HG03575 (cell line): ENCODE measurements at regions not wholly inside any gene's neighbourhood (a gene's known extent, or its start where the extent isn't known, plus 50 kb on each side); places are given as distances from the start of the nearest gene placed in this dataset.

Experiments
- ATAC-seq: cut with Tn5 transposase; IDR thresholded peaks from one replicate; pipeline ENCODE4 v1.9.1; 2021; ENCODE audit not compliant: unreplicated experiment, insufficient number of reproducible peaks, low FRiP score; ENCODE audit errors: extremely low read depth

DNA sequence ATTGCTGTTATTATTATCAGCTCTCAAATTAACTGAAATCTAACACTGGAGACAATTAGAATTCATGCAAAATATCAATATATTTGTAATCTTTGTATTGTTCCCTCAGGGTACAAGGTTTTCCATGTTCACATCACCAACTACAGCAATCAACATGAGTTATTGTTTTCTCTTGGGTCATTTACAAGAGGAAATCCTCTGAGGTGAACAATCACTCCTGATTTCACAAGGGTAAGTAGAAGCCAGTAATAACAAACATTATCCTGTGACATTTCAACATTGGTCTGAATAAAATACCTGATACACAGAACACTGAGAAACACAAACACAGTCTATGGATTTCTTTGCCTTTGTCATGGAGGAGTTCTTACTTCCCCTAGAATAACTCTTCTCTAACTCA, 174.0 kb downstream of the SUCNR1 start:
- ATAC-seq, result no peak

DNA sequence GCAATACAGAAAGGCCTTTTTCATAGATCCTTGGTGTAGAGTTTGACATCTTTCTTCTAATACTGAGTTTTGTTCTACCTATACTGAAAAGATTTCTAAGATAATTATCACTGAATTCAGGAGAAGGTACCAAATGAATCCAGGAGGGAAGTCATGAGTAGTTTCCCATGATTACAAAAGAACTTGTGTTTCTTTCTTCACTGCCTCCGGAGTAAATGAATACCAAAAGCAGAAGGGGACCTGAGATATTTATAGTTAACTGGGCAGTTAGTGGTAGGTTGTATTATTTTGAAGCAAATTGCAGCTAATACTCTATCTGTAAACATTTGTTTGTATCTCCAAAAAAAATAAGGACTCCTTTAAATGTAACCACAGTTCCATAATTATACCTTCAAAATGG, 175.4 kb downstream of the SUCNR1 start:
- ATAC-seq, result no peak

DNA sequence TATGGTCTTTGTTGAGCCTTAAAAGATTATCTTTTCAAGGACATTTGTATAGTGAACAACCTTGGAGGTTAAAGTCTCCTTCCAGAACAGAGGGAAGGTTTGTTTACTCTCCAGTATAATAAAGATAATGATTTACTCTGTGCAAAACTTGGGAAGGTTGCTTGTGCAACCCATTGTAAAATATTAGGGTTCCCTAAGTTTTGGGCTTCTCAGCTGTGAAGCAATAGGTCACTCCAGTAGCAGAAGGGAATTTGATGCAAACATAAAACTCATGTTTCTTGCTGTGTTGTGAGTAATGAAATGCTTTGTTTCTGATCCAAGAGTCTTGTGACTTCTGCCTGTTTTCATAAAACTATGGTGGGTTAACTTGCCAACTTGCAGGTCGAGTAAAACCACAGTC, 177.5 kb downstream of the SUCNR1 start:
- ATAC-seq, result no peak

DNA sequence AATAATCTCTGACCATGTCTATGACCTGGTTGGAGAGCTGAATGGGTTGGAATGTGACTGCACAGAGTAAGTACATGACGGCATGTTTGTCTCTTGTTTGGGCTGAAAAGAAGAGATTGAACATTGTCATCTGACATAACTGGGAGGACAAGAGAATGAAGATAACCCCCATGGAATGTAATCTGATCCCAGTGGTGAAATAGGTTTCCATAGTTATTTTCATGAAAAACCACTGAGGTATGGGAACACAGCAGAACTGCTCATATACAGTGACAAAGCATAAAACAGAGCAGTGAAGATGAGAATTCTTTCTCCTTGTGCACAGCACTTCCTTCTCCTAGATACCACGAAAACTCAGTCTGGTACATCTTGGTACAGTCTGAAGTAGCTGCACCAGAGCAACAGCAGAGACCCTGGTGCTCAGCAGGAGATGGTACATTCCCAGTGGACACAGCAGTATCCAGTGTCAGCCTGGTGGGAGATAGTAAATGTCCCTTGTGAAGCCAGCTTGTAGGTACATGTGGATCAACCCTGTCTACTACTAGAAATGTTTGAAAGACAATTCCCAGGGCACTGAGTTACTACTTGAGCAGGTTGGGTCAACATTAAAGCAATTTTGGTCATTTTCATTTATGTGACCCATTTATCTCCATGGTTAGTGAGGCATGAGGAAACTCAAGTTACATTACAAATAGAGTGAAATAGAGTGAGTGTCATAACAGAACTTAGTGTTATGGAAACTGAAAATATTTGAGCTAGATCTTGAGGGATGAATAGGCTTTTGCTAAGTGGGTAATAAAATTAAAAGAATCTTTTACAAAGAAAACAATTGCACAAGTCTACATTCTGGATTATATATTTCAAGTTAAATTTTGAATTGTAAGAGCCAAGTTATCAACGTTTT, 178.3 kb downstream of the SUCNR1 start:
- peak; percentile 81 for ATAC-seq

DNA sequence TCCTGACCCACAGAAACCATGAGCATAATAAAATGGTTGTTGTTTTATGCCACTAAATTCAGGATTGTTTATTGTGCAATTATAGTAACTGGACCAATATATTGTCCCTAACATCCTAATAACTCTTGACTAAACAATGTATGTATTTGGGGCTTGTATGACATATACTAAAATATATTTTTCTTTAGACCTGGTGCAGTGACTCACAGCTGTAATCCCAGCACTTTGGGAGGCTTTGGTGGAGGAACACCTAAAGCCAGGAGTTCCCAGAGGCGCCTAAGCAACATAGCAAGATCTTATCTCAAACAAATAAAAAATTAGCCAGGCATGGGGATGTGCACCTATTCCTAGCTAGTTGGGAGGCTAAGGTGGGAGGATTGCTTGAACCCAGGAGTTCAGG, 180.4 kb downstream of the SUCNR1 start:
- ATAC-seq, result no peak

DNA sequence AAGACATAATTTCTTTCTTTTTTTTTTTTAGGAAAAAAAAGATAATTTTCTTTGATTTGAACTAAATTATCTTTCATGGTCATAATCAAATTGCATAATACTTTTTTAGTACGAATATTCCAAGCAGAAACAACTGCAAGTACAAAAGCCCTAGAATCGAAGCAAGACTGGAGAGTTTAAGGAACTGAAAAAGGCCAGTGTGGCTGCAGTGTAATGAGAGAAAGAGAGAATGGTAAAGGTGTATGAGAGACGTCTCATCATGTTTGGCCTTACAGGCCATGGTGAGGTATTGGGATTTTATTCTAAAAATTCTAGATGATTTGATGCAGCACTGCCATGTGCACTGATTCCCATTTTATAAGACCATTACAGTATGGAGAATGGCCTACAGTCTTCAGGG, 180.9 kb downstream of the SUCNR1 start:
- ATAC-seq, result no peak

DNA sequence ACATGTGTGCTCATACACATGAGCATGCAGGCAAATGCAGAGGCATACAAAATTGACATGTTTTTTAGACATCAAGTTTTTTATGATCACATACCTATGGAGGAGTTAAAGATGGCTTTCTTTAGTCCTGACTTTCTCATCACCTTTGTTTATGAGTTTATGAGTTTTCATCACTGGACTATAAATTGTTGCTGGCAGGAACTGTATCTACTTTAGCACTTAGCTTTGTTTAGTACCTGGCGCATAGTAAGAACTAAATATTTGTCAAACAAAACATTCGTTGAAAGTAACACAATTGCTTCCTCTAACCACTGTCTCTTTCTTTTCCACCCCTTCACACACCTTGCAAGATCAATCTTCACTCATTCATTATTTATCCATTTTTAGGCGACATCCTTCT, 182.6 kb downstream of the SUCNR1 start:
- ATAC-seq, result no peak

DNA sequence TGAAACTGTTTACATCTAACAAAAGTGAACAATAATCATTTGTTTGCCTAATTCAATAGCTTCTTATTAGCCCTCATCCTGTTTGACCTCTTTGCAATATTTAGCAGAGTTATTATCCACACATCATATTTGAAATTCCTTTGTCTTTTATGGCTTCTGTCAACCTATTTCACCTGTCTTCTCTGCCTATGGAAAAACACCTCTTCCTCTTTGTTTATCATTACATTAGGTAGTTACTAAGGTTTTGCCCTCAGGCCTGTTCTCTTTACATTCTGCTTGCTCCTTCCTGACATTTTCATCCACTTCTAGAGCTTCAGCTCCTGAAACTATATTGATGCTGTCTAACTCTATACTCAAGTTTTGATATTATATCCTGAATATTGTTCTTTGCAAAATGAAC, 183.0 kb downstream of the SUCNR1 start:
- ATAC-seq, result no peak

DNA sequence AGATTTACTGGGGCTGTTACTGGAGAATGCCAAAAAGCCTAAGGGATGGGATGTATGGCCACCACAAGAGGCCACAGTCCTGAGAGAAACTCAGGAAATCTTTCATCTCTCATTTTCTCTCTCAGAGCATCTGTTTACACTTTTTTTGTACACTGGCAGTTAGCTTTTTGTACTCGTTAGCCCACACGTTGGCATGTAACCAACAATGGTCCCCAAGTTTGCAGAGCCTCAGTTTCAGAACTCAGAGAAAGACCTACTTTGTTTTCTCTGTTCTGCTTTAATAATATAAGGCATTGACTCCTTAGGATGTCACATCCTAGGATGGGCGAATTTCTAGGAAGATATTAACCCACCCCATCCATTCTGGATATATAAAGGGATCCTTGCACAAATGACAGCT, 183.5 kb downstream of the SUCNR1 start:
- ATAC-seq, result no peak

DNA sequence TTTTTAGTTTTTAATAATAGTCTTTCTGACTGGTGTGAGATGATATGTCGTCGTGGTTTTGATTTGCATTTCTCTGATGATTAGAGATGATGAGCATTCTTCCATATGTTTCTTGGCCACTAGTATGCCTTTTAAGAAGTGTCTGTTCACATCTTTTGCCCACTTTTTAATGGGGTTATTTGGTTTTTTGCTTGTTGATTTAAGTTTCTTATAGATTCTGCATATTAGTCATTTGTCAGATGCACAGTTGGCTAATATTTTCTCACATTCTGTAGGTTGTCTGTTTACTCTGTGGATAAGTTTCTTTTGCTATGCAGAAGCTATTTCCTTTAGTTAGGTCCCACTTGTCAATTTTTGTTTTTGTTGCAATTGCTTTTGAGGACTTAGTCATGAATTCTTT, 185.4 kb downstream of the SUCNR1 start:
- ATAC-seq, result no peak

DNA sequence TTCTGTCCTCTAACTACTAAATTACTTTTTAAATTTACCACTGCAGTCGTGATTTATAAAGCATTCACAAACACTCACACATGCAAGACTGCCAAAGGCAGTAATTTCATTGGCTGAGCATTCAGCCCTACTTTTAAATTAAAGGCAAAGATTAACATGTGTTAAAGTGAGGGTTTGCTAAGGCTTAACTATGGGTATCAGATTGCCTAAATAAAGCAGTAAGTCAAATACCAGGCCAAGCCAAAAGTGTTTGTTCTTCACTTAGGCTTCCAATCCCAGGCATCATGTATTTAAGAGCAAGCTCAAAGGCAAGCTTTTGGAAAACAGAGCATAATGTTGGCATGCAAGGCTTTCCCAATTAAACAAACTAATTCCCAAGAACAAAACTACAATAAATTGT, 187.3 kb downstream of the SUCNR1 start:
- no peak for ATAC-seq

DNA sequence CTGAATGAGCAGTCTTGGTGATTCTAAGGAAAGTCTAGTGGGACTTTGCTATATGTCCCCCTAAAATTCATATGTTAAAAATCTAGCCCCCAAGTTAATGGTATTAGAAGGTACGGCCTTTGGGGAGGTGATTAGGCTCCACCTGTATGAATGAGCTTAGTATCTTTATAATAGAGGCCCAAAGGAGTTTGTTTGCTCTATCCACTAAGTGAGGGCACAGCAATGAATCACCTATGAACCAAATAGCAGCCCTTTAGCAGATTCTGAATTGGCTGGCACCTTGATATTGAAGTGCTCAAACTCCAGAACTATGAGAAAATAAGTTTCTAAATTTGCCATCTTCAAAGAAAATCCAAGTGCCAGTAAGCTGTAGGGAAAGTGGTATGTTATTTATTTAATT, 187.9 kb downstream of the SUCNR1 start:
- ATAC-seq, result no peak

DNA sequence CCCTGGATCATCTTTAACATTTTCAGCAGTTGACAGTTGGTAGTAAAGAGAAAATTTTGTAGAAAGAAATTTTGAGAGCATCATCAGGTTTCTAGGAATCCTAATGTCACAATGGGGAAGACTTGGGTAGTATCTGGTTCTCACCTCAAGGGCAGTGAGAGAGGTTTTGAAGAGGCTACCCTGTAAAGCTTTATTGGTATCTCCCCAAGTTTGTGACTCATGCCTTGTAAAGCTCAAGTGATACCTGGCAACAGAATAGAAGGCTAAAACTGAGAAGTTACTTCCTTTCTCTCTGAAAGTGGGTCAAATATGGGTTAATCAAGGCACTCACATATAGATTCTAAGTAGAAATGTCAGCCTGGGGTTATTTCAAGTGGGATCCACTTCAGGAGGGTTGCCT, 196.4 kb downstream of the SUCNR1 start:
- ATAC-seq, result no peak

DNA sequence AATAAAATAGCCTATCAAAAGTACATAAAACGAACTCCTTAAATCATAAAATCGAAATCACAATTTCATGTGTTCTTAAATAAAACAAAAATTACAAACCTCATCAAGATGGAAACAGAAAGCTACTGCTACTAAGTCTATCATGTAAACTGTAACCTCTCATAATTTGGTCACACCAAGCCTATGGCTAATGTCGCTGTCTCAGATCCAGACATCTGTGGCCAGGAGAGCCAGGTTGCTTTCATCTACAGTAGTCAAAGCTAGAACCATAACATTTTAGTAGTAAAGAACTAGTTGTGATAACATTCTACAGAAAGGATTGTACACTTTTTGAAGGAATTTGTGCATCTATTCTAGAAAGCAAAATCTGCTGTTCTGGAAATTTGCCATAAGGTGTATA, 197.4 kb upstream of the MBNL1 start:
- no peak for ATAC-seq

DNA sequence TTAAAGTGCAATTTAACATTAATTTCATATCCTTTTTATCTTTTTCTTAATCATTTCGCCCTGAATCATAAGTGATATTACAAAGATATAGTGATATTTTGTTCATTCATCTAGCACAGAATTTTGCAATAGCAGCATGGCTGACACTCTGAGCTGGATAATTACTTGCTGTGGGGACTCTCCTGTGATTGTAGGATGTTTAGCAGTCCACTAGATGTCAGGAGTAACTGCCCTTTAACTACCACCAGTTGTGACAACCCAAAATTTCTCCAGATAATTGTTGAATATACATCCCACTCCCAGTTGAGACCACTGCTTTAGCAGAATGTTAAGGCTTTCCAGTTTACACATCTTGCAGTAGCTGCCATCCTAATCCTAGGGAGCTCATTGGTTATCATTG, 196.8 kb upstream of the MBNL1 start:
- ATAC-seq, result no peak

DNA sequence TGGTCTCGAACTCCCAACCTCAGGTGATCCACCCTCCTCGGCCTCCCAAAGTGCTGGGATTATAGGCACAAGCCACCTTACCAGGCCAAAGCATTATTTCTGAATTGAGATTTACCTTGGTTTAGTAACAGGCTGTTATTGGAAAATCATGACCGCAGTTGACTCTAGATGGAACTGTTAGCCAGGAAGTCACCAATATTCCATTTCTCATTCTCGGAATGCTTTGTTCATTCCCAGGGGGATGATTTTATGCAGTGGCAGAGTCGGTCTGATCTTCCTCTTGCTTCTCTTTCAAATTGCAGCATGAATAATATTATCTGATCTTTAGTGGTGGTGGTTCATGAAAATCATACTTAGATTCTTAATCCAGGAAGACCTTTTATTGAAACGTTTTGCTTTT, 195.5 kb upstream of the MBNL1 start:
- no peak for ATAC-seq

DNA sequence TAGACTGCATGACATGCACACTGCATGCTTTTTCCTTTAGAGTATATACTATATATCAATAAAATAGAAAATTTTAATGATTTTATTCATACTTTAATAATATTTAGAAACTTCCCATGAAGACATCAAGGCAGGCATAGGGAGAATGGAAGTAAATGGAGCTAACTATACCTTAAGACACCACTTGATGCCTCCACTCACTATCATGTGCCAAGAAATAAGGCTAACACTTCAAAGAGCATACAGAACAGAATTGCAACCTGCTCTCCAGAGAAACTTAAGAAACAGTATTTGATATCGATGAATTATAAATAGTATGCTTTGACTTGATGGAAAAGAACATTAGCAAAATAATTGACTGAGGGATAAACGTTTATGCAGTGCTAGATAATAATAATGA, 192.6 kb upstream of the MBNL1 start:
- no peak for ATAC-seq

DNA sequence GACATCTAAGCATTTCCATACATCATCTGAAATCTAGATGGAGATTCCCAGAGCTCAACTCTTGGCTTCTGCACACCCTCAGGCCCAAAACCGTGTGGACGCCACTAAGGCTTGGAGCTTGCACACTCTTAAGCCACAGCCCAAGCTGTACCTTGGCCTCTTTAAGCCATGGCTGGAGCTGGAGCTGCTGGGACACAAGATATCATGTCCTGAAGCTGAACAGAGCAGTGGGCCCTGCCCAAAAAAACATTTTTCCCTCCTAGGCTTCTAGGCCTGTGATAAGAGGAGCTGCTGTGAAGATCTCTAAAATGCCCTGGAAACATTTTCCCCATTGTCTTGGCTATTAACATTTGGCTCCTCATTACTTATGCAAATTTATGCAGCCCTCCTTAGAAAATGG, 188.7 kb upstream of the MBNL1 start:
- no peak for ATAC-seq

DNA sequence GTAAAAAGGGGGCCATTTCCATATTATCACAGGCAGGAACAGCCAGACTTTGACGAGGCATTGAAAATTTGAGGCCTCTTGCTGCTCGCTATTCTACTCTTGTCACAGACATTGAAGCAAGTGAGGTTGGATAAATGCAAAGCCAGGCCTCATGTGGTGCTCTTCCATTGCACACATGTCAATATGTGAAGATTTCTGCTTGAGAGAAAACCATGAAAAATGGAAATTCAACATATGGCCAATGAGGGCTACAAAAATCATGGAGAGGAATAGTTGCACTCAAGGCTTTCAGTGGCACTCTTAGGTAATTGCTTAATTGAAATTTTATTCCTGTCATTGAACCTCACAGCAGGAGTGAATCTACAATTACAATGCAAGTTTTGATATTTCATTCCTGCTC, 185.6 kb upstream of the MBNL1 start:
- ATAC-seq, result no peak

DNA sequence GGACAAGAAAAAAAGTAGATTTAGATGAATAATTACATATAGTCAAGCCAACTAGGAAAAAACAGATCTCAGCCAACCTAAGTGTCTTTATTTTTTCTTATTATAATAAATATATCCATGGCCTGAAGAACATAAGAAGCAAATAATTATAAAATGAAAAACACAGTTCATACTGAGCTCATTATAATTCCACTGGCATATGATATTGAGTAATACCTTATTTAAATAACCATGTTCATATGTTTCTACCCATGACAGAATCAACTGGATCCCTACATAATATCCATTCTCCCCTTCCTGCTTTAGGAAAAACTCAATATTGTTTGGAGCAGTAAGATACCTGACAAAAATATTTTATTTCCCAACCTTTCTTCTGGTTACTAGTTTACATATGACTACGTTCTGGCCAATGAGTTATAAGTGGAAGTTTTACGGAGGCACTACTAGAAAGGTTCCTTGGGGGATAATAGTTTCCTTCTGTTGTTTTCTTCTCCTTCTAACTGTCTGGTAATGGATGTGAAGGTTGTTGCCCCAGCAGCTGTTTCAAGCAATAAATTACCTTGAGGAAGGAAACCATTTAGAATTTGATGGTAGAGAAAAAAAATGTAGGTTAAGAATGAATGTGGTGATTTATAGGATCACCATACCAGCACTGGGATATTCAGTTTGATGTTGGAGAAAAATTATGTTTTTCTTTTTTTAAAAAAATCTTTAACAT, 184.1 kb upstream of the MBNL1 start:
- ATAC-seq, result no peak

DNA sequence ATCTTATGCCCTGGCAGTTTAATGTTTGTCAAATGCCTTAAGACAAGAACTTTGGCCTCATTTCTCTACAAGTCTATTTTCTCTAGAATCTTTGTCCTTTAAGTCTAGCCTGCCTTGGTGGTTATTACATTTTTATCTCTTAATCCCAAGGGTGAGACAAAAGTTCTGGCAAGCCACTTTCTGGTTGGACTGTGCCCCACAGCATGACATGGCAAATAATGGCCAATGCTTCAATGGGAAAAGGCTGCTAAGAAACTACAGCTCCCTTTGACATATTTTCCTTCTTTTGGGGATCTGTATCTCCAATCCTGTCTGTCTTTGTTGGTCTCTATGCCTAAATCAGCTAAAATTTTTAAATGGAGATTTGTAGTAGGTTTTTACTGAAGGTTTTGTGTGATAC, 181.6 kb upstream of the MBNL1 start:
- ATAC-seq, result no peak
